ENCODE measurements at regions not wholly inside any gene's neighbourhood (a gene's known extent, or its start where the extent isn't known, plus 50 kb on each side); places are given as distances from the start of the nearest gene placed in this dataset.

- TF ChIP-seq CTCF (IDR thresholded peaks at IDR 0.05), result no peak
- TF ChIP-seq POLR2A (IDR thresholded peaks at IDR 0.05), result no peak
Measured at GRCh38 chr19:27997069-27997468, 1215.9 kb downstream of the UQCRFS1 start.
